Left ventricle myocardium inferior (tissue), 1 donor: ENCODE measurements at regions not wholly inside any gene's neighbourhood (a gene's known extent, or its start where the extent isn't known, plus 50 kb on each side); places are given as distances from the start of the nearest gene placed in this dataset.

Source experiments
- DNase-seq: peaks from one replicate; pipeline ENCODE4 v3.0.0-alpha.2; 2020
- H3K27ac ChIP-seq: fragments of 200-600 bp; replicated peaks from 2 replicates; pipeline ENCODE4 v1.8.0; 2021
- H3K27me3 ChIP-seq: fragments of 200-600 bp; 2 replicates; pipeline ENCODE4 v1.8.0; 2021; ENCODE audit warnings: low read depth
- H3K36me3 ChIP-seq: fragments of 200-600 bp; 2 replicates; pipeline ENCODE4 v1.8.0; 2021
- H3K4me1 ChIP-seq: fragments of 200-600 bp; 2 replicates; pipeline ENCODE4 v1.8.0; 2021
- H3K4me3 ChIP-seq: fragments of 200-600 bp; 2 replicates; pipeline ENCODE4 v1.8.0; 2021; ENCODE audit warnings: mild to moderate bottlenecking, moderate library complexity
- H3K9me3 ChIP-seq: fragments of 200-600 bp; replicated peaks from 2 replicates; pipeline ENCODE4 v1.8.0; 2021
- intact Hi-C: fragments of 100-400 bp; cut with micrococcal nuclease; formaldehyde crosslinking; loops from one replicate; pipeline ENCODE4 v1.11.0; 2022
- TF ChIP-seq, protein P1 (sequence below): fragments of 200-600 bp; IDR thresholded peaks from 2 replicates; pipeline ENCODE4 v1.8.0; 2021; ENCODE audit warnings: antibody characterized with exemption, mild to moderate bottlenecking, borderline replicate concordance
- donor health status: DM: no; HTN: yes; CAD: no; lungs with severe emphysema.

DNA sequence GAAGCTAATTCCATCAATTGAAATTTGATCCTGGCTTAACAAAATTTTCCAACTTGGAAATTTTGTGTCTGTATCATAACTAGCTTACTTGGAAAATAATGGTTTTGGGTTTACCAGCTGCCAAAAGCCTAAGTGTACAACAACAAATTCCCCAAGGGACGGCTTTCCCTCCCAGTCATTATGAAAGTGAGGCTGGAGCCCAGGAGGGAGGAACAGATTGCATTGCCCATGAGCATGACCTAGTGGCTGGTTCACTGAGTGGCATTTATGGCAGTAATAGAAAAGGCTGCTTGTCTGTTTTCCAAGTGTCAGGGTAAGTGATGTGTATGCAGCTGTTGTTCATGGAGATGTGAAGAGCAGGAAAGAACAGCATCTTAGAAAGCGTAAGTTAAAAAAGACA is 70.8 kb upstream of the HHIP start:
- TF ChIP-seq, protein P1, sequence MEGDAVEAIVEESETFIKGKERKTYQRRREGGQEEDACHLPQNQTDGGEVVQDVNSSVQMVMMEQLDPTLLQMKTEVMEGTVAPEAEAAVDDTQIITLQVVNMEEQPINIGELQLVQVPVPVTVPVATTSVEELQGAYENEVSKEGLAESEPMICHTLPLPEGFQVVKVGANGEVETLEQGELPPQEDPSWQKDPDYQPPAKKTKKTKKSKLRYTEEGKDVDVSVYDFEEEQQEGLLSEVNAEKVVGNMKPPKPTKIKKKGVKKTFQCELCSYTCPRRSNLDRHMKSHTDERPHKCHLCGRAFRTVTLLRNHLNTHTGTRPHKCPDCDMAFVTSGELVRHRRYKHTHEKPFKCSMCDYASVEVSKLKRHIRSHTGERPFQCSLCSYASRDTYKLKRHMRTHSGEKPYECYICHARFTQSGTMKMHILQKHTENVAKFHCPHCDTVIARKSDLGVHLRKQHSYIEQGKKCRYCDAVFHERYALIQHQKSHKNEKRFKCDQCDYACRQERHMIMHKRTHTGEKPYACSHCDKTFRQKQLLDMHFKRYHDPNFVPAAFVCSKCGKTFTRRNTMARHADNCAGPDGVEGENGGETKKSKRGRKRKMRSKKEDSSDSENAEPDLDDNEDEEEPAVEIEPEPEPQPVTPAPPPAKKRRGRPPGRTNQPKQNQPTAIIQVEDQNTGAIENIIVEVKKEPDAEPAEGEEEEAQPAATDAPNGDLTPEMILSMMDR = no peak
- Histone ChIP-seq H3K4me3 (no peak overlapping the region), H3K4me1 (no peaks in the 10 kb centered on the region), H3K27ac (no peak overlapping the region), H3K27me3 (no peaks in the 10 kb centered on the region), H3K9me3 (no peaks in the 10 kb centered on the region), H3K36me3 (no peaks in the 10 kb centered on the region)
- intact Hi-C loops = no loop called here
- no peak for DNase-seq

DNA sequence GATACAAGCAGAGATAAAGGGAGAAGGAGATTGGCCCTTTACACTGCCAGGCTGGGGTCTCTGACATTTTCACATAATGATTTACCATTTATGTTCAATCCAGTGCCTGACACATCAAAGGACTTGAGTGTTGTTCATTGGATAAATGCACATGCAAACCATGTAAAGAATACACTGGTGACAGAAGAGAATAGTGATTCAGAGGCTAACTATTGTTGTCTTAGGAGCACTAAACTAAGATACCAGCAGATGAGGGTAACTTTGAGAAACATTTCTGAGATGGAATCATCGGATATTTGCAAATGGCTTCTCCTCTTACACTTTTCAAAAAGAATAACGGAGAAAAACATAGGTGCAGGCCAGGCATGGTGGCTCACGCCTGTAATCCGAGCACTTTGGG is 67.3 kb upstream of the HHIP start:
- H3K4me1 ChIP-seq = no peaks in the 10 kb centered on the region
- no peak overlapping the region for H3K4me3 ChIP-seq
- H3K27ac ChIP-seq = no peak overlapping the region
- no peaks in the 10 kb centered on the region for H3K9me3 ChIP-seq
- TF ChIP-seq, protein P1 = no peak
- intact Hi-C loops = no loop called here
- DNase-seq = no peak
- H3K36me3 ChIP-seq = no peaks in the 10 kb centered on the region
- no peaks in the 10 kb centered on the region for H3K27me3 ChIP-seq

DNA sequence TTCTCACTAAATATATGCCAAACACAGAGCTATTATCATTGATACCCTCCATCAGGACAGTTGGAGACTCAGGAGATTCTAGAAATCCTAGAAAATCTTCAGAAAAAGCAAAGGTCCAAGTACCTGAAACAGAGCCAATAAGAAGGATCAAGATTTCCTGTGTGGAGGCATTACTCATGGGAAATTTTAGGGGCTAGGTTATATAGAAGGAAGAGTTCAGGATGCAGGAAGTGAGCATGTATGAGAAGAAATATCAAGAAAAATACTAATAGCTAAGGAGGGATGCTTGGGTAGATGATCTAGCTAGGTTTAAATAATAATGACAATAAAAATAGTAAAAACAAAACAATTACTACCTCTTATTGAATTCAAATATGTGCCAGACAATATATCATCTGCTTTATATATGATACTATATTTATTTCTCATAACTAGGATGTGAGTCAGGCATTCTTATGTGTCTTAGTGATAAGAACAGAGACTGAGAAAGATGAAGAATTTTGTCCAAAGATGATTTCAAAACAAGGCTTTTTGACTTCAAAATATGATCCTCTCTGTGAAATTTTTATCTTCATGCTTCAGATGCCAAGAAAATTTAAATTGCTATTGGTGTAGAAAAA is 66.4 kb upstream of the HHIP start:
- TF ChIP-seq, protein P1 = no peak
- H3K36me3 ChIP-seq = no peaks in the 10 kb centered on the region

DNA sequence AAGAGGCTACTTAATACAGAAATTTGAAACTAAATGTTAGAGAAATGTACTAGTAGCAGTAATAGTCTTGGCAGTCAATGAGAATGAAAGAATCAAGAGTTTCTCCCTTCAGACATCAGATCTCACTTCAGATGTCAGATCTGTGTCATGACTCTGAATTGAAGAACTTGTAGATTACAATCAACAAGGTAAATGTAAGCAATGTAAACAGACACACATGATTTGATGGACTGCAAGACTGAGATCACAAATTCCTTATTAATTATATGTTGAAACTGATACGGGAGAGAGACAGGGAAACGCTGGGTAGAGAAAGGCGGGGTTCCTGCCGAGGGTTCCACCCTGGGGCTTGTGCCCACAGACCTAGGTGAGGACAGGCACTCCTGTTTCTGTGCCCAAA is 65.5 kb upstream of the HHIP start:
- TF ChIP-seq, protein P1 = no peak
- H3K36me3 ChIP-seq = no peaks in the 10 kb centered on the region
- H3K27ac ChIP-seq = no peak overlapping the region
- H3K9me3 ChIP-seq = no peaks in the 10 kb centered on the region
- H3K4me3 ChIP-seq = no peak overlapping the region
- no peaks in the 10 kb centered on the region for H3K27me3 ChIP-seq
- intact Hi-C loops = no loop called here
- no peaks in the 10 kb centered on the region for H3K4me1 ChIP-seq
- no peak for DNase-seq

More for the DNA sequence above, 66.4 kb upstream of the HHIP start:
- Histone ChIP-seq H3K4me3 (no peak overlapping the region), H3K27me3 (no peaks in the 10 kb centered on the region), H3K4me1 (no peaks in the 10 kb centered on the region), H3K9me3 (no peaks in the 10 kb centered on the region), H3K27ac (no peak overlapping the region)
- intact Hi-C loops = no loop called here
- no peak for DNase-seq

DNA sequence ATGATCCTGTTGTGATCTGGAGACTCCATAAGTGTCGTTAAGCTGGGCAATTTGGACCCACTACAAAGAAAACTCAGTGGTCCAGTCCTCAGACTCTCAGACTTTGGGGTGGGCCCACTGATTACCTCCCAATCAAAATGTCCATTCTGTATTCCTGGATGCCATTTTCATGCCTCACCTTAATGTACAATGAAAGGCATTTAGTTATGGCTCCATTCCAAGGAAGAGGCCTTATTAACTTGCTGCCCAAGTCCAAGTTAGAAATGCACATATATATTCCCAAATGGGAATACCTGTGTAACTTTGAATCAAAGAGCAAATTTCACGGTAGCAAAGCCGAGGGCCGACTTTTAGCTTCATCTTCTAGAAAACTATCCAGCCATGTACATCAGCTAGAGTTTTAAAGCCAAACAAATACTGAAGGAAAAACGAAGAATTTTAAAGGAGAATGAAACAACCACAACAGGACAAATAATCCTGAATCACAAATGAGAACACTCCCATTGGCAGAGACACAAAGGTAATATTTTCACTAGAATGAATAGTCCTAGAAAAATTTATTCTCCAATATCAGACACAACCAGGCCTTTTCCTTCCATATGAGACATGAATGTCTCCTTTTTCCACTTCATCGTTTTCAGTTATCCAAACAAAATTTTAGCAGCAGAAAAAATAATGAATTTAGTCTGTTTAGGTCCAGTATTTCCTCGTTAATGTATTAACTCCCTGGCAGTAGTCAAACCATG is 63.7 kb upstream of the HHIP start:
- TF ChIP-seq, protein P1 = no peak
- no peak overlapping the region for H3K4me3 ChIP-seq
- no peaks in the 10 kb centered on the region for H3K27me3 ChIP-seq
- no peak for DNase-seq
- H3K27ac ChIP-seq = no peak overlapping the region
- no peaks in the 10 kb centered on the region for H3K4me1 ChIP-seq
- intact Hi-C loops = no loop called here
- peaks cover 5% of the 10 kb centered on the region for H3K9me3 ChIP-seq
- H3K36me3 ChIP-seq = no peaks in the 10 kb centered on the region
